Liver (tissue), 8 donors: ENCODE measurements at regions not wholly inside any gene's neighbourhood (a gene's known extent, or its start where the extent isn't known, plus 50 kb on each side); places are given as distances from the start of the nearest gene placed in this dataset.

Source experiments
- DNase-seq: peaks from one replicate; pipeline ENCODE4 v3.0.0-alpha.2; 2017; ENCODE audit warnings: low spot score
- H3K27ac ChIP-seq, 2 donors: one replicate each; pipeline ENCODE4 v1.7.0; 2013; ENCODE audit warnings: inconsistent platforms in 2 of 2, low read length in 2 of 2, control low read depth in 1 of 2, low read depth in 1 of 2, mild to moderate bottlenecking in 1 of 2
- H3K27me3 ChIP-seq, 4 donors: one replicate each; pipeline versions ENCODE4 v1.6.1 to v1.7.0; 2013; ENCODE audit warnings: low read length in 3 of 4, inconsistent platforms in 1 of 4, mild to moderate bottlenecking in 1 of 4, moderate library complexity in 1 of 4; ENCODE audit not compliant: control insufficient read depth in 4 of 4, insufficient read depth in 4 of 4
- H3K36me3 ChIP-seq, 4 donors: one replicate each; pipeline versions ENCODE4 v1.6.1 to v1.7.0; 2013; ENCODE audit warnings: low read length in 3 of 4, mild to moderate bottlenecking in 3 of 4, low read depth in 1 of 4, moderate library complexity in 1 of 4; ENCODE audit not compliant: control insufficient read depth in 4 of 4, insufficient read depth in 3 of 4
- H3K4me1 ChIP-seq, 4 donors: one replicate each; pipeline versions ENCODE4 v1.6.1 to v1.7.0; 2013; ENCODE audit warnings: low read length in 3 of 4, mild to moderate bottlenecking in 3 of 4, moderate library complexity in 1 of 4; ENCODE audit not compliant: control insufficient read depth in 4 of 4, insufficient read depth in 4 of 4
- H3K4me3 ChIP-seq, 3 donors: one replicate each; pipeline versions ENCODE4 v1.6.1 to v1.7.0; 2013; ENCODE audit warnings: low read length in 3 of 3, control low read depth in 1 of 3, low read depth in 1 of 3, mild to moderate bottlenecking in 1 of 3
- H3K9ac ChIP-seq, 2 donors: one replicate each; pipeline ENCODE4 v1.7.0; 2013; ENCODE audit warnings: low read length in 2 of 2, mild to moderate bottlenecking in 2 of 2, moderate library complexity in 2 of 2, control low read depth in 1 of 2, low read depth in 1 of 2
- H3K9me3 ChIP-seq, 4 donors: one replicate each; pipeline versions ENCODE4 v1.6.1 to v1.7.0; 2013; ENCODE audit warnings: low read length in 3 of 4; ENCODE audit not compliant: control insufficient read depth in 4 of 4
- ATF3 ChIP-seq: IDR thresholded peaks from 2 replicates; pipeline ENCODE4 v1.6.1; 2016; ENCODE audit warnings: antibody characterized with exemption
- CTCF ChIP-seq: fragments of 150-350 bp; IDR thresholded peaks from 2 replicates; pipeline ENCODE4 v1.5.1; 2017; ENCODE audit warnings: improper control_type of control experiment, low read depth, low read length; ENCODE audit not compliant: missing input control
- EGR1 ChIP-seq, 2 donors: IDR thresholded peaks; 2 replicates each; pipeline ENCODE4 v1.6.1; 2016 to 2018; ENCODE audit warnings: antibody characterized with exemption in 2 of 2, low read depth in 2 of 2
- FOXA1 ChIP-seq: IDR thresholded peaks from 2 replicates; pipeline ENCODE4 v1.6.1; 2016; ENCODE audit warnings: antibody characterized with exemption
- FOXA2 ChIP-seq: IDR thresholded peaks from 2 replicates; pipeline ENCODE4 v1.6.1; 2016; ENCODE audit warnings: antibody characterized with exemption
- GABPA ChIP-seq, 2 donors: IDR thresholded peaks in 1 of 2; conservative IDR thresholded peaks in 1 of 2; 2 replicates each; pipeline ENCODE4 v1.6.1; 2016; ENCODE audit warnings: antibody characterized with exemption in 2 of 2, mild to moderate bottlenecking in 1 of 2, moderate library complexity in 1 of 2
- HNF4A ChIP-seq, 2 donors: conservative IDR thresholded peaks; 2 replicates each; pipeline ENCODE4 v1.6.1; 2016; ENCODE audit warnings: antibody characterized with exemption in 2 of 2, mild to moderate bottlenecking in 2 of 2
- HNF4G ChIP-seq: IDR thresholded peaks from 2 replicates; pipeline ENCODE4 v1.6.1; 2016; ENCODE audit warnings: antibody characterized with exemption
- JUND ChIP-seq, 2 donors: IDR thresholded peaks; 2 replicates each; pipeline ENCODE4 v1.6.1; 2016; ENCODE audit warnings: antibody characterized with exemption in 2 of 2
- MAX ChIP-seq: IDR thresholded peaks from 2 replicates; pipeline ENCODE4 v1.6.1; 2016; ENCODE audit warnings: antibody characterized with exemption
- RAD21 ChIP-seq, 2 donors: IDR thresholded peaks; 2 replicates each; pipeline ENCODE4 v1.6.1; 2016; ENCODE audit warnings: antibody characterized with exemption in 2 of 2, mild to moderate bottlenecking in 2 of 2
- REST ChIP-seq: IDR thresholded peaks from 2 replicates; pipeline ENCODE4 v1.6.1; 2016; ENCODE audit warnings: antibody characterized with exemption, mild to moderate bottlenecking
- RXRA ChIP-seq, 2 donors: IDR thresholded peaks; 2 replicates each; pipeline ENCODE4 v1.6.1; 2017 to 2018; ENCODE audit warnings: antibody characterized with exemption in 2 of 2, mild to moderate bottlenecking in 1 of 2
- SP1 ChIP-seq: IDR thresholded peaks from 2 replicates; pipeline ENCODE4 v1.6.1; 2018; ENCODE audit warnings: antibody characterized with exemption, mild to moderate bottlenecking
- TAF1 ChIP-seq: conservative IDR thresholded peaks from 2 replicates; pipeline ENCODE4 v1.6.1; 2016; ENCODE audit warnings: antibody characterized with exemption, mild to moderate bottlenecking
- YY1 ChIP-seq: IDR thresholded peaks from 2 replicates; pipeline ENCODE4 v1.6.1; 2016; ENCODE audit warnings: antibody characterized with exemption, mild to moderate bottlenecking
- ZBTB33 ChIP-seq: IDR thresholded peaks from 2 replicates; pipeline ENCODE4 v1.6.1; 2016; ENCODE audit warnings: antibody characterized with exemption
- WGBS: extraction: QIAGEN DNeasy Blood & Tissue Kit; methylation state at CpG from one replicate; pipeline ENCODE4 v1.1.7; 2013; 5-methylcytosine and 5-hydroxymethylcytosine counted together
- donor health status: healthy.
- donor health status: healthy.
- donor health status: healthy.
- donor health status: healthy.
- donor health status: healthy.

GRCh38 chr3:104127830-104128229, 1238.9 kb upstream of the ALCAM start:
- H3K4me3 ChIP-seq = no peak overlapping the region
- WGBS = 34% methylated on average over 3 of the region's 3 CpGs

More at GRCh38 chr3:104127830-104128229, 1238.9 kb upstream of the ALCAM start:
- DNase-seq = no peak
- Histone ChIP-seq H3K9me3 (peaks cover 0 to 2% (median 0%) of the 10 kb centered on the region in 4 donors), H3K4me1 (peaks cover 3 to 27% (median 13%) of the 10 kb centered on the region in 4 donors), H3K27ac (peak overlapping the region; percentile 16 to 38), H3K9ac (peak overlapping the region in 1 of 2 donors; percentile 48), H3K27me3 (no peaks in the 10 kb centered on the region), H3K36me3 (no peaks in the 10 kb centered on the region)
- TF ChIP-seq REST = peak; percentile 60
- no peak for TF ChIP-seq GABPA (IDR thresholded peaks at IDR 0.05 in 1 of 2, conservative IDR thresholded peaks at IDR 0.05 in 1 of 2)
- peak; percentile 43 for TF ChIP-seq ATF3
- peak; percentile 41 to 63 for TF ChIP-seq JUND (IDR thresholded peaks at IDR 0.05)
- peak; percentile 20 to 68 for TF ChIP-seq RXRA (IDR thresholded peaks at IDR 0.05)
- TF ChIP-seq ZBTB33 = peak; percentile 26
- TF ChIP-seq CTCF = no peak
- TF ChIP-seq FOXA1 = peak; percentile 62
- peak in 1 of 2 donors; percentile 26 for TF ChIP-seq RAD21 (IDR thresholded peaks at IDR 0.05)
- no peak for TF ChIP-seq MAX
- peak; percentile 53 for TF ChIP-seq TAF1
- peak; percentile 50 to 68 for TF ChIP-seq HNF4A (conservative IDR thresholded peaks at IDR 0.05)
- peak; percentile 85 for TF ChIP-seq FOXA2
- no peak for TF ChIP-seq HNF4G
- TF ChIP-seq EGR1 (IDR thresholded peaks at IDR 0.05; ENCODE audit: low read depth in 2 of 2) = peak in 1 of 2 donors; percentile 43
- peak; percentile 49 for TF ChIP-seq SP1
- TF ChIP-seq YY1 = peak; percentile 24
